ENCODE measurements at regions not wholly inside any gene's neighbourhood (a gene's known extent, or its start where the extent isn't known, plus 50 kb on each side); places are given as distances from the start of the nearest gene placed in this dataset.

DNA sequence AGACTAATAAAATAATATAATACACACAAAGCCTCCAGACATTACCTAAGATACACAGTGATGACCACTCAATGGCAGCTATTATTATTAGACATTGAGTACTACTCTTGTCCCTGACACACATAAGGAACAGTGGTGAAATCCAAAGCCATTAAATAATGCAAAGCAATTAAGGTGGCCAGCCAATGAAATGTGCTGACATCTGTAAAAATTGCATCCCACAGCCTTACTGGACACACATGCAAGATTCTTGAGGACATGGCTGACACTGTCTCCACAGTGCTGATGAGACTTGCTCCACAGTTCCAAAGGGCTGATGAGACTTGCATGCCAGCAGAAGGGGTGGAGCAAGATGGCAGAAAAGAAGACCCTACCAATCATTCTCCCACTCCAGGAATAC, 447.5 kb downstream of the IRX1 start:
- no peak for TF ChIP-seq EZH2 (IDR thresholded peaks at IDR 0.05; ENCODE audit: borderline replicate concordance, low read depth, low read length, severe bottlenecking)
- TF ChIP-seq, protein P1, sequence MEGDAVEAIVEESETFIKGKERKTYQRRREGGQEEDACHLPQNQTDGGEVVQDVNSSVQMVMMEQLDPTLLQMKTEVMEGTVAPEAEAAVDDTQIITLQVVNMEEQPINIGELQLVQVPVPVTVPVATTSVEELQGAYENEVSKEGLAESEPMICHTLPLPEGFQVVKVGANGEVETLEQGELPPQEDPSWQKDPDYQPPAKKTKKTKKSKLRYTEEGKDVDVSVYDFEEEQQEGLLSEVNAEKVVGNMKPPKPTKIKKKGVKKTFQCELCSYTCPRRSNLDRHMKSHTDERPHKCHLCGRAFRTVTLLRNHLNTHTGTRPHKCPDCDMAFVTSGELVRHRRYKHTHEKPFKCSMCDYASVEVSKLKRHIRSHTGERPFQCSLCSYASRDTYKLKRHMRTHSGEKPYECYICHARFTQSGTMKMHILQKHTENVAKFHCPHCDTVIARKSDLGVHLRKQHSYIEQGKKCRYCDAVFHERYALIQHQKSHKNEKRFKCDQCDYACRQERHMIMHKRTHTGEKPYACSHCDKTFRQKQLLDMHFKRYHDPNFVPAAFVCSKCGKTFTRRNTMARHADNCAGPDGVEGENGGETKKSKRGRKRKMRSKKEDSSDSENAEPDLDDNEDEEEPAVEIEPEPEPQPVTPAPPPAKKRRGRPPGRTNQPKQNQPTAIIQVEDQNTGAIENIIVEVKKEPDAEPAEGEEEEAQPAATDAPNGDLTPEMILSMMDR (IDR thresholded peaks at IDR 0.05; ENCODE audit: extremely low read depth in 1 of 2, insufficient read depth in 1 of 2, low read depth in 1 of 2, low read length in 2 of 2) = no peak
